ENCODE measurements at regions not wholly inside any gene's neighbourhood (a gene's known extent, or its start where the extent isn't known, plus 50 kb on each side); places are given as distances from the start of the nearest gene placed in this dataset.

DNA sequence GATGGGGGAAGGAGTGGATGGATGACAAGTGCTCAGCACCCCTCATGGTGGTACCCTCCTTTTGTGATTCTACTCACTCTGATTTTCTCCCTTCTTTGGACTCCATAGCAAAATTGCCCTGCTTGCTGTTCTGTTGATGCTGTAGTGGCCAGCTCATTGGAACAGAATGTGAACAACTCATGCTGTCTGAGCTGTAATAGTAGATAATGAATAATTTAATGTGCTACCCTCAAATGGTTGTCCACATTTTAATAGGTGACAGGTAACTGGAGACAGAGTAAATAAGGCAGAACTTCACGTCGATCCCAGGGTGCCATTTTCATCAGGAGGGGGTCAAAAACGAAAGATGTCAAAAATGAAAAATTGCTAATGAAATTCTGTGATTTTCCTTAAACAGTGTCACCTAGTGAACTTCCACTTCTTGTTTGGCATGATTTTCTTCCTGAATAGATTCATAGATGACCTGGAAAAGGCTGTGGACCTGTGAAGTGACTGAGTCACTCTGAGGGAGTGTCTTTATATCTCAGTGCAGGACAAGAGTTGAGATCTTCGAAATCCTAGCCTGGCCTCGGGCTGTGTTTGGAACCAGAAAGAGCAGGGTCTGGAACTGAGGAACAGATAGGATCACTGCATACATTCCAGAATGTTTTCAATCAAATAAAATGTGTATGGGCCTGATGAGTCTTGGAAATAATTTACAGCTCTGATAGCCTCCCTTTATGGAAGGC lies 270.2 kb downstream of the PSAT1 start:
- 83% methylated on average over 2 of the region's 5 CpGs for WGBS (ENCODE audit: insufficient coverage)
- no peak overlapping the region for H3K27ac Mint-ChIP-seq
- H3K36me3 ChIP-seq (ENCODE audit: control insufficient read depth in 2 of 2, extremely low read depth in 1 of 2, insufficient read depth in 1 of 2, low read length in 1 of 2) = no peaks in the 10 kb centered on the region
- no peak overlapping the region for H3K27ac ChIP-seq (ENCODE audit: low read length)
- ChIA-PET POLR2A (no interaction called here), CTCF (no interaction called here)
- no peak overlapping the region for H3K4me3 Mint-ChIP-seq
- peaks cover 0 to 3% of the 10 kb centered on the region in 2 donors for H3K27me3 Mint-ChIP-seq
- no peaks in the 10 kb centered on the region for H3K4me1 ChIP-seq (ENCODE audit: control insufficient read depth in 1 of 2, extremely low read depth in 1 of 2, insufficient read depth in 2 of 2, low read length in 2 of 2)
- H3K36me3 Mint-ChIP-seq = no peaks in the 10 kb centered on the region
- no peaks in the 10 kb centered on the region for H3K27me3 ChIP-seq (replicated peaks in 1 of 2; ENCODE audit: control insufficient read depth in 2 of 2, extremely low read depth in 1 of 2, insufficient read depth in 2 of 2, low read length in 1 of 2)
- no peaks in the 10 kb centered on the region for H3K9me3 Mint-ChIP-seq
- ATAC-seq (replicated peaks in 1 of 4) (no peak), DNase-seq (no peak)
- no peaks in the 10 kb centered on the region for H3K9me3 ChIP-seq
- no peaks in the 10 kb centered on the region for H3K4me1 Mint-ChIP-seq
- H3K4me3 ChIP-seq (ENCODE audit: control insufficient read depth in 1 of 2, extremely low read depth in 1 of 2, low read length in 1 of 2) = no peak overlapping the region

DNA sequence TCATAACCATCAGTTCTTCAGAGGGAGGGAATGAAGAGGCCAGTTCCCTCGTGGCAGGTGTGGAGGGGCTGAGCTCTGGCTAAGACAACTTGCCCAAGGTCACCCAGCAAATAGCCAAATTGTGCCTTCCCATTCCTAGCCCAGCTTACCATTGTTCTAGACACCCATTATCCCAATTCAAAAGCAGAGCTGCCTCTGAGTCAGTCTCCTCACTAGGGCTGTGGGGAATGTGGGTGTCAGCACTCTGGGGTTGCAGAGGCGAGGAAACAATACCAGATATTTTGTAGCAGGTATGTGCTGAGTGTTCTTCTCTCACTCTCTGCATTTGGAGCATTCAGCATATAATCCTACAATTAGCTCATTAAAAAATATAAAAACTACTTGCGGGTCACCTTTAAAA lies 270.8 kb downstream of the PSAT1 start:
- ChIA-PET CTCF (no interaction called here), POLR2A (no interaction called here)
- Mint-ChIP-seq H3K27me3 (peaks cover 0 to 3% of the 10 kb centered on the region in 2 donors), H3K4me3 (no peak overlapping the region), H3K4me1 (no peaks in the 10 kb centered on the region), H3K9me3 (no peaks in the 10 kb centered on the region), H3K36me3 (no peaks in the 10 kb centered on the region), H3K27ac (no peak overlapping the region)
- DNase-seq (no peak), ATAC-seq (replicated peaks in 1 of 4) (no peak)
- no CpG with 5 or more reads among the region's 3 CpGs for WGBS (ENCODE audit: insufficient coverage)
- Histone ChIP-seq H3K36me3 (ENCODE audit: control insufficient read depth in 2 of 2, extremely low read depth in 1 of 2, insufficient read depth in 1 of 2, low read length in 1 of 2) (no peaks in the 10 kb centered on the region), H3K27ac (ENCODE audit: low read length) (no peak overlapping the region), H3K4me3 (ENCODE audit: control insufficient read depth in 1 of 2, extremely low read depth in 1 of 2, low read length in 1 of 2) (no peak overlapping the region), H3K4me1 (ENCODE audit: control insufficient read depth in 1 of 2, extremely low read depth in 1 of 2, insufficient read depth in 2 of 2, low read length in 2 of 2) (no peaks in the 10 kb centered on the region), H3K9me3 (no peaks in the 10 kb centered on the region), H3K27me3 (replicated peaks in 1 of 2; ENCODE audit: control insufficient read depth in 2 of 2, extremely low read depth in 1 of 2, insufficient read depth in 2 of 2, low read length in 1 of 2) (no peaks in the 10 kb centered on the region)

DNA sequence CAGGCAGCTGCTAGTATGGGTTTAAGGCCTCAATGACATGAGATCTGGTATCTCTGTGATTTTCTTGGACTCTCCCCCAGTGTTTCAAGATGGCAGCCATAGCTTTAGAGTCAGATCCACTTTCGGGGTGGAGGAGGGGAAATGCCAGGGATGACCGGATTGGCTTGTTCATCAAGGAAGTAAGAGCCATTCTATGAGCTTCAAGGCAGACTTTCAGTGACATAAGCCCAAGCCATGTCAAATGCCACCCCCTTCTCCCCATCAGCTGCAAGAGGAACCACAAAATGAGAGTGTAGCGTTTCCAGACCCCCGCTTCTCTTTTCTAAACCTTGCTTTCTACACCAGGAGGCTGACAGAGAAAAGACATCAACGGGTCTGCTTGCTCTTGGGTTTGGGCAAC lies 271.8 kb downstream of the PSAT1 start:
- H3K27ac Mint-ChIP-seq = no peak overlapping the region
- H3K4me3 ChIP-seq (ENCODE audit: control insufficient read depth in 1 of 2, extremely low read depth in 1 of 2, low read length in 1 of 2) = no peak overlapping the region
- ATAC-seq (replicated peaks in 1 of 4) (no peak), DNase-seq (no peak)
- no peak overlapping the region for H3K27ac ChIP-seq (ENCODE audit: low read length)
- H3K36me3 ChIP-seq (ENCODE audit: control insufficient read depth in 2 of 2, extremely low read depth in 1 of 2, insufficient read depth in 1 of 2, low read length in 1 of 2) = no peaks in the 10 kb centered on the region
- no peaks in the 10 kb centered on the region for H3K9me3 ChIP-seq
- WGBS (ENCODE audit: insufficient coverage) = 40% methylated on average over 1 of the region's 5 CpGs
- H3K4me3 Mint-ChIP-seq = no peak overlapping the region
- CTCF ChIA-PET = no interaction called here
- POLR2A ChIA-PET = no interaction called here
- H3K27me3 Mint-ChIP-seq = peaks cover 0 to 3% of the 10 kb centered on the region in 2 donors
- no peaks in the 10 kb centered on the region for H3K9me3 Mint-ChIP-seq
- no peaks in the 10 kb centered on the region for H3K4me1 ChIP-seq (ENCODE audit: control insufficient read depth in 1 of 2, extremely low read depth in 1 of 2, insufficient read depth in 2 of 2, low read length in 2 of 2)
- H3K36me3 Mint-ChIP-seq = no peaks in the 10 kb centered on the region
- no peaks in the 10 kb centered on the region for H3K27me3 ChIP-seq (replicated peaks in 1 of 2; ENCODE audit: control insufficient read depth in 2 of 2, extremely low read depth in 1 of 2, insufficient read depth in 2 of 2, low read length in 1 of 2)
- H3K4me1 Mint-ChIP-seq = no peaks in the 10 kb centered on the region

DNA sequence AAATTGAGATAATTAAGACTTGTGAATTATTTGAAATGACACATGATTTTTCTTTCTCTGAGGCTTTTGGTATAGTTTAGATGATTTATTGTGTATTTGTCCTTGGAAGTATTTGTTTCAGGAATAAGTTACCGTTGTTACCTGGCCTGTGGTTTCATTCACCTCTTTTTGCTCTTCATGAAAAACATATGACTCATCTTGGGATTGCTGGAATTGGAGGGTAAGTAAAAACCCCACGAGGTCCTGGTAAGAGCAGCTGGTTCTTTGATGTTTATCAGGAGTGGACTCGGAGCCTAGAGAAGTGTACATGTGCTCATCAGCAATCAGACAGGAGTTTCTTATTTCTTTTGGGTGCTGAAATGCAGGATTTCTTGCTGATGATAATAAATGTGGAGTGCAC lies 275.3 kb downstream of the PSAT1 start:
- H3K4me3 Mint-ChIP-seq = no peak overlapping the region
- H3K4me3 ChIP-seq (ENCODE audit: control insufficient read depth in 1 of 2, extremely low read depth in 1 of 2, low read length in 1 of 2) = no peak overlapping the region
- DNase-seq = no peak
- H3K9me3 ChIP-seq = no peaks in the 10 kb centered on the region
- H3K27ac ChIP-seq (ENCODE audit: low read length) = no peak overlapping the region
- H3K27me3 ChIP-seq (replicated peaks in 1 of 2; ENCODE audit: control insufficient read depth in 2 of 2, extremely low read depth in 1 of 2, insufficient read depth in 2 of 2, low read length in 1 of 2) = no peaks in the 10 kb centered on the region
- no peak for ATAC-seq (replicated peaks in 1 of 4)
- no peaks in the 10 kb centered on the region for H3K4me1 ChIP-seq (ENCODE audit: control insufficient read depth in 1 of 2, extremely low read depth in 1 of 2, insufficient read depth in 2 of 2, low read length in 2 of 2)
- no peaks in the 10 kb centered on the region for H3K36me3 ChIP-seq (ENCODE audit: control insufficient read depth in 2 of 2, extremely low read depth in 1 of 2, insufficient read depth in 1 of 2, low read length in 1 of 2)
- no peaks in the 10 kb centered on the region for H3K36me3 Mint-ChIP-seq
- H3K27ac Mint-ChIP-seq = no peak overlapping the region
- peaks cover 0 to 8% of the 10 kb centered on the region in 2 donors for H3K27me3 Mint-ChIP-seq
- H3K4me1 Mint-ChIP-seq = no peaks in the 10 kb centered on the region
- WGBS (ENCODE audit: insufficient coverage) = 75% methylated on average over 2 of the region's 3 CpGs
- ChIA-PET CTCF (no interaction called here), POLR2A (no interaction called here)
- no peaks in the 10 kb centered on the region for H3K9me3 Mint-ChIP-seq

DNA sequence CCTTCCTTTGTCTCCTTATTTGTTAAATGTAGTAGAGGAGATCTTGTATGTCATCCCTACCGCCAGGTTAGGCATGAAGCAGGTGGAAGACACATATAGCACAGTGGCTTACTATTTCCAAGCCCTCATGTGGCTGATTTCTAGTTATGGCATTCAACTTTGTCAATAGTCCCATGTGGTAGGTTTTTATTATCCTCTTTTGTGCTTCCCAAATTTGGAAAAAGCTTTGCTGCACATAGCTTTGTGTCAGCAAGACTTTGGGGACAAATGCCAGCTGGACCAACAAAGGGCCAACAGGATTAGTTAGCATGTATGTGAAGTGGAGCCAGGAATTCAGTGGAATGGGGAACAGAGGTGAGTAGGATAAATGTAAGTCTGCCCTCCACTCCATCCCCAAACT lies 276.3 kb downstream of the PSAT1 start:
- Mint-ChIP-seq H3K9me3 (no peaks in the 10 kb centered on the region), H3K4me3 (no peak overlapping the region), H3K27ac (no peak overlapping the region), H3K4me1 (no peaks in the 10 kb centered on the region), H3K27me3 (peaks cover 0 to 10% of the 10 kb centered on the region in 2 donors), H3K36me3 (no peaks in the 10 kb centered on the region)
- no peak for DNase-seq
- no peaks in the 10 kb centered on the region for H3K36me3 ChIP-seq (ENCODE audit: control insufficient read depth in 2 of 2, extremely low read depth in 1 of 2, insufficient read depth in 1 of 2, low read length in 1 of 2)
- WGBS (ENCODE audit: insufficient coverage) = no CpG with 5 or more reads among the region's 1 CpG
- H3K4me3 ChIP-seq (ENCODE audit: control insufficient read depth in 1 of 2, extremely low read depth in 1 of 2, low read length in 1 of 2) = no peak overlapping the region
- POLR2A ChIA-PET = no interaction called here
- CTCF ChIA-PET = no interaction called here
- no peak overlapping the region for H3K27ac ChIP-seq (ENCODE audit: low read length)
- H3K4me1 ChIP-seq (ENCODE audit: control insufficient read depth in 1 of 2, extremely low read depth in 1 of 2, insufficient read depth in 2 of 2, low read length in 2 of 2) = no peaks in the 10 kb centered on the region
- H3K27me3 ChIP-seq (replicated peaks in 1 of 2; ENCODE audit: control insufficient read depth in 2 of 2, extremely low read depth in 1 of 2, insufficient read depth in 2 of 2, low read length in 1 of 2) = no peaks in the 10 kb centered on the region
- ATAC-seq (replicated peaks in 1 of 4) = no peak
- no peaks in the 10 kb centered on the region for H3K9me3 ChIP-seq

DNA sequence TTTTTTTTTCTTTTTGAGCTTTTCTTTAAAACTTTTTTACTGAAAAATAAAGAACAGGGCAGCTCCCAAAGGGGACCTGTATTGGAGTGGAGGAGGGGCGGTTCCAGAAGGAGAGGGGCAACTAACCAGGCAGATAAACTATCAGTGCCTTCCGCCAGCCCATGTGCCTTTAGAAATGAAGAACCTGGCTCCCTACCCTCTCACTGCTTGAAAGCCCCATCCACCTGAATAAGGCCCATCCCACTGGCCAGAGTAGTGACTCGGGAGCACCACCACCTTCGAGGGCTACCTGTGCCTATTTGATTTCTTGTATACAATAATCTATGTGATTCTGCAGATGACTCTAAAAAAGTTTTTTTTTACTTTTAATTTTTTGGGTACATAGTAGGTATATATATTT lies 276.7 kb downstream of the PSAT1 start:
- H3K27ac Mint-ChIP-seq = no peak overlapping the region
- Histone ChIP-seq H3K9me3 (no peaks in the 10 kb centered on the region), H3K36me3 (ENCODE audit: control insufficient read depth in 2 of 2, extremely low read depth in 1 of 2, insufficient read depth in 1 of 2, low read length in 1 of 2) (no peaks in the 10 kb centered on the region), H3K4me3 (ENCODE audit: control insufficient read depth in 1 of 2, extremely low read depth in 1 of 2, low read length in 1 of 2) (no peak overlapping the region), H3K4me1 (ENCODE audit: control insufficient read depth in 1 of 2, extremely low read depth in 1 of 2, insufficient read depth in 2 of 2, low read length in 2 of 2) (no peaks in the 10 kb centered on the region), H3K27me3 (replicated peaks in 1 of 2; ENCODE audit: control insufficient read depth in 2 of 2, extremely low read depth in 1 of 2, insufficient read depth in 2 of 2, low read length in 1 of 2) (no peaks in the 10 kb centered on the region), H3K27ac (ENCODE audit: low read length) (no peak overlapping the region)
- no peaks in the 10 kb centered on the region for H3K9me3 Mint-ChIP-seq
- CTCF ChIA-PET = no interaction called here
- peaks cover 0 to 10% of the 10 kb centered on the region in 2 donors for H3K27me3 Mint-ChIP-seq
- no peak for ATAC-seq (replicated peaks in 1 of 4)
- no peaks in the 10 kb centered on the region for H3K4me1 Mint-ChIP-seq
- no peak overlapping the region for H3K4me3 Mint-ChIP-seq
- POLR2A ChIA-PET = no interaction called here
- no CpG with 5 or more reads among the region's 4 CpGs for WGBS (ENCODE audit: insufficient coverage)
- DNase-seq = no peak
- no peaks in the 10 kb centered on the region for H3K36me3 Mint-ChIP-seq

Data from T-cell (primary cell).